Lung (tissue), 11 donors: ENCODE measurements at regions not wholly inside any gene's neighbourhood (a gene's known extent, or its start where the extent isn't known, plus 50 kb on each side); places are given as distances from the start of the nearest gene placed in this dataset.

ENCODE experiments used
- ATAC-seq: fragments of 200-7000 bp; cut with Tn5 transposase; one replicate; pipeline ENCODE4 v1.9.1; 2020; ENCODE audit warnings: moderate number of reproducible peaks; ENCODE audit not compliant: insufficient read depth, low FRiP score
- DNase-seq, 3 donors: peaks; one replicate each; pipeline ENCODE4 v3.0.0-alpha.2; 2013 to 2017
- H3K27ac ChIP-seq, 2 donors: one replicate each; pipeline ENCODE4 v1.5.1; 2013; ENCODE audit warnings: mild to moderate bottlenecking in 2 of 2, moderate library complexity in 2 of 2, control low read depth in 1 of 2, inconsistent platforms in 1 of 2, low read depth in 1 of 2, low read length in 1 of 2
- H3K27me3 ChIP-seq, 3 donors: one replicate each; pipeline ENCODE4 v1.5.1; 2013; ENCODE audit warnings: low read length in 2 of 3; ENCODE audit not compliant: control insufficient read depth in 3 of 3, insufficient read depth in 3 of 3
- H3K36me3 ChIP-seq, 4 donors: one replicate each; pipeline ENCODE4 v1.5.1; 2013; ENCODE audit warnings: low read length in 4 of 4, mild to moderate bottlenecking in 1 of 4, moderate library complexity in 1 of 4; ENCODE audit not compliant: control insufficient read depth in 4 of 4, insufficient read depth in 4 of 4
- H3K4me1 ChIP-seq, 5 donors: one replicate each; pipeline ENCODE4 v1.5.1; 2013; ENCODE audit warnings: low read length in 5 of 5, mild to moderate bottlenecking in 2 of 5, moderate library complexity in 1 of 5; ENCODE audit not compliant: control insufficient read depth in 5 of 5, insufficient read depth in 5 of 5
- H3K4me3 ChIP-seq: one replicate; pipeline ENCODE4 v1.5.1; 2013; ENCODE audit warnings: mild to moderate bottlenecking, control low read depth, moderate library complexity
- H3K9ac ChIP-seq, 2 donors: one replicate each; pipeline ENCODE4 v1.5.1; 2013; ENCODE audit warnings: low read length in 2 of 2, control low read depth in 1 of 2; ENCODE audit not compliant: insufficient read depth in 1 of 2
- H3K9me3 ChIP-seq, 4 donors: one replicate each; pipeline ENCODE4 v1.5.1; 2013; ENCODE audit warnings: low read length in 3 of 4, mild to moderate bottlenecking in 1 of 4, moderate library complexity in 1 of 4; ENCODE audit not compliant: control insufficient read depth in 4 of 4, insufficient read depth in 3 of 4
- CTCF ChIP-seq: IDR thresholded peaks from 2 replicates; pipeline ENCODE4 v1.5.1; 2012; ENCODE audit warnings: mild to moderate bottlenecking; ENCODE audit errors: control extremely low read depth, extremely low read depth
- WGBS, 2 donors: extraction: QIAGEN DNeasy Blood & Tissue Kit; methylation state at CpG; one replicate each; pipeline ENCODE4 v1.1.7; 2013; 5-methylcytosine and 5-hydroxymethylcytosine counted together
- donor health status: control.
- donor health status: control.
- donor health status: Bipolar disorder and iron deficiency.
- donor health status: healthy.
- donor health status: DM: yes; HTN: yes; CAD: no.

GRCh38 chr2:181307203-181307991 lies 149.8 kb upstream of the ITGA4 start:
- H3K27ac ChIP-seq = no peak overlapping the region
- WGBS, 2 donors = 66 to 74% methylated on average over 7 of the region's 7 CpGs

GRCh38 chr2:181308766-181309515 lies 148.2 kb upstream of the ITGA4 start:
- TF ChIP-seq CTCF = no peak
- 45 to 49% methylated on average over 5 of the region's 5 CpGs for WGBS, 2 donors
- DNase-seq (no peak), ATAC-seq (no peak)
- H3K9me3 ChIP-seq = no peaks in the 10 kb centered on the region
- no peaks in the 10 kb centered on the region for H3K27me3 ChIP-seq
- no peaks in the 10 kb centered on the region for H3K36me3 ChIP-seq
- H3K4me1 ChIP-seq = peaks cover 0 to 2% (median 0%) of the 10 kb centered on the region in 5 donors
- H3K9ac ChIP-seq = no peak overlapping the region
- no peak overlapping the region for H3K27ac ChIP-seq
- H3K4me3 ChIP-seq = no peak overlapping the region

More at GRCh38 chr2:181307203-181307991, 149.8 kb upstream of the ITGA4 start:
- no peak for TF ChIP-seq CTCF
- no peak overlapping the region for H3K4me3 ChIP-seq
- no peaks in the 10 kb centered on the region for H3K27me3 ChIP-seq
- no peak for ATAC-seq
- H3K4me1 ChIP-seq = peaks cover 0 to 2% (median 0%) of the 10 kb centered on the region in 5 donors
- H3K36me3 ChIP-seq = no peaks in the 10 kb centered on the region
- H3K9ac ChIP-seq = no peak overlapping the region
- no peak for DNase-seq
- no peaks in the 10 kb centered on the region for H3K9me3 ChIP-seq

GRCh38 chr2:181309586-181309985 lies 147.6 kb upstream of the ITGA4 start:
- no peak overlapping the region for H3K4me3 ChIP-seq
- no peak overlapping the region for H3K9ac ChIP-seq
- 39 to 60% methylated on average over 4 of the region's 4 CpGs for WGBS, 2 donors
- peaks cover 0 to 2% (median 0%) of the 10 kb centered on the region in 5 donors for H3K4me1 ChIP-seq
- TF ChIP-seq CTCF = no peak
- no peaks in the 10 kb centered on the region for H3K9me3 ChIP-seq
- ATAC-seq = no peak
- DNase-seq = no peak
- no peaks in the 10 kb centered on the region for H3K36me3 ChIP-seq
- no peak overlapping the region for H3K27ac ChIP-seq
- no peaks in the 10 kb centered on the region for H3K27me3 ChIP-seq
